ENCODE measurements at regions not wholly inside any gene's neighbourhood (a gene's known extent, or its start where the extent isn't known, plus 50 kb on each side); places are given as distances from the start of the nearest gene placed in this dataset.

DNA sequence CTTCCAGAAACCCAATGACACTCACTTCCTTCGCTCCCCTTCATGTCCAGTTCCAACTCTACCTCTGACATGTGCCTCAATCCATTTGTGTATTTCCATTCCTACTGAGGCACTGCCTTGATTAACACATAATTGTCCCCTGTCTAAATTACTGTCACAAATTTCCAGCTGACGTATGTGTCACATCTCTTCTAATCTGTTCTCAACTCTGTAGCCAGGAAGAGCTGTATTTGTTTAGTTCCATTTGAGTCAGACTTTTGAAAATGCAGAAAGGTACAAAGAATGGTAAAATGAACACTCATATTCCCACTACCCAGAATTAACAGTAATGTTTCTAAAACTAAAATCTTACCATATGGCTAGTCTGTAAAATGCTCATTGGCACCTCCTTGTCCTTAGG is 299.0 kb upstream of the GADL1 start:
- TF ChIP-seq, protein P1, sequence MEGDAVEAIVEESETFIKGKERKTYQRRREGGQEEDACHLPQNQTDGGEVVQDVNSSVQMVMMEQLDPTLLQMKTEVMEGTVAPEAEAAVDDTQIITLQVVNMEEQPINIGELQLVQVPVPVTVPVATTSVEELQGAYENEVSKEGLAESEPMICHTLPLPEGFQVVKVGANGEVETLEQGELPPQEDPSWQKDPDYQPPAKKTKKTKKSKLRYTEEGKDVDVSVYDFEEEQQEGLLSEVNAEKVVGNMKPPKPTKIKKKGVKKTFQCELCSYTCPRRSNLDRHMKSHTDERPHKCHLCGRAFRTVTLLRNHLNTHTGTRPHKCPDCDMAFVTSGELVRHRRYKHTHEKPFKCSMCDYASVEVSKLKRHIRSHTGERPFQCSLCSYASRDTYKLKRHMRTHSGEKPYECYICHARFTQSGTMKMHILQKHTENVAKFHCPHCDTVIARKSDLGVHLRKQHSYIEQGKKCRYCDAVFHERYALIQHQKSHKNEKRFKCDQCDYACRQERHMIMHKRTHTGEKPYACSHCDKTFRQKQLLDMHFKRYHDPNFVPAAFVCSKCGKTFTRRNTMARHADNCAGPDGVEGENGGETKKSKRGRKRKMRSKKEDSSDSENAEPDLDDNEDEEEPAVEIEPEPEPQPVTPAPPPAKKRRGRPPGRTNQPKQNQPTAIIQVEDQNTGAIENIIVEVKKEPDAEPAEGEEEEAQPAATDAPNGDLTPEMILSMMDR (IDR thresholded peaks at IDR 0.05; ENCODE audit: low read length): no peak
- TF ChIP-seq EZH2 (IDR thresholded peaks at IDR 0.05; ENCODE audit: borderline replicate concordance, low read length): no peak
